Activated CD4-positive, alpha-beta T cell treated with anti-CD3 and anti-CD28 coated beads for 36 hours (primary cell): ENCODE measurements at regions not wholly inside any gene's neighbourhood (a gene's known extent, or its start where the extent isn't known, plus 50 kb on each side); places are given as distances from the start of the nearest gene placed in this dataset.

ENCODE experiments used
- ATAC-seq: fragments of 200-7000 bp; cut with Tn5 transposase; one replicate; pipeline ENCODE4 v1.10.0; 2021; ENCODE audit warnings: mild to moderate bottlenecking, moderate library complexity
- CTCF ChIA-PET: fragments of 350-600 bp; sonication (Branson Sonifier 250); formaldehyde crosslinking; loops from one replicate; lab custom pipeline; 2021; ENCODE audit warnings: antibody characterized with exemption; lab: Charles Lee
- POLR2A ChIA-PET: fragments of 350-600 bp; sonication (Branson Sonifier 250); formaldehyde crosslinking; loops from one replicate; lab custom pipeline; 2021; ENCODE audit warnings: antibody characterized with exemption, inconsistent platforms; lab: Charles Lee
- DNase-seq: peaks from one replicate; pipeline ENCODE4 v3.0.0-alpha.2; 2020
- H3K27ac Mint-ChIP-seq: one replicate; pipeline ENCODE4 v1.8.0; 2021; ENCODE audit warnings: mixed read lengths
- H3K27me3 Mint-ChIP-seq: one replicate; pipeline ENCODE4 v1.8.0; 2021; ENCODE audit warnings: mixed read lengths
- H3K36me3 Mint-ChIP-seq: one replicate; pipeline ENCODE4 v1.8.0; 2021; ENCODE audit warnings: low read depth, mixed read lengths
- H3K4me1 Mint-ChIP-seq: one replicate; pipeline ENCODE4 v1.8.0; 2021; ENCODE audit warnings: mixed read lengths
- H3K4me3 Mint-ChIP-seq: one replicate; pipeline ENCODE4 v1.8.0; 2021; ENCODE audit warnings: mild to moderate bottlenecking, moderate library complexity, mixed read lengths
- H3K9me3 Mint-ChIP-seq: one replicate; pipeline ENCODE4 v1.8.0; 2021; ENCODE audit warnings: low read depth, mixed read lengths
- intact Hi-C, 2 experiments: fragments of 100-400 bp; cut with DNase I in 1 of 2; cut with micrococcal nuclease in 1 of 2; formaldehyde crosslinking; loops; one replicate each; pipeline versions ENCODE4 v1.14.2 to v1.15.1; 2022 to 2024; cut with DNase I, micrococcal nuclease

DNA sequence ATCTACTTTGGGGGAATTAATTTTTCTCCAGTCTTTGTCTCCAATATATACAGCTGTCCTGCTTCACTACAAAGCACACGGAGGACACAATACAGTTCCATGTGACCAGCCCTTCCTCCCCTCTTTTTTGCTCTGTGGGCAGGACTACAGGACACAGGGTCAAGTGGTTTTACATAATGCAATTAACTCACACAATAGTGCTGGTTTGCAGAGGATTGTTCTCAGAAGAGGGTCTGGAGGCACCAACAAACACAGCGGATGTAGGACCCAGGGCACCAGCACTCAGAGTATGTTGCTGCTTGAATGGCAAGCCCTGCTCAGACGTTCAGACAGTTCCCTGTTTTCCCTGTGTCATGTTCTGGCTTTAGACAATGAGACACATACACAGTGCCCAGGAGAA lies 52.0 kb upstream of the NPTX2 start:
- H3K9me3 Mint-ChIP-seq = peaks cover 6% of the 10 kb centered on the region
- no peak overlapping the region for H3K27ac Mint-ChIP-seq
- no peaks in the 10 kb centered on the region for H3K4me1 Mint-ChIP-seq
- peaks cover 11% of the 10 kb centered on the region for H3K27me3 Mint-ChIP-seq
- POLR2A ChIA-PET = no interaction called here
- H3K36me3 Mint-ChIP-seq = no peaks in the 10 kb centered on the region
- no peak overlapping the region for H3K4me3 Mint-ChIP-seq
- intact Hi-C loops = no loop called here
- CTCF ChIA-PET = no interaction called here
- DNase-seq (no peak), ATAC-seq (no peak)

DNA sequence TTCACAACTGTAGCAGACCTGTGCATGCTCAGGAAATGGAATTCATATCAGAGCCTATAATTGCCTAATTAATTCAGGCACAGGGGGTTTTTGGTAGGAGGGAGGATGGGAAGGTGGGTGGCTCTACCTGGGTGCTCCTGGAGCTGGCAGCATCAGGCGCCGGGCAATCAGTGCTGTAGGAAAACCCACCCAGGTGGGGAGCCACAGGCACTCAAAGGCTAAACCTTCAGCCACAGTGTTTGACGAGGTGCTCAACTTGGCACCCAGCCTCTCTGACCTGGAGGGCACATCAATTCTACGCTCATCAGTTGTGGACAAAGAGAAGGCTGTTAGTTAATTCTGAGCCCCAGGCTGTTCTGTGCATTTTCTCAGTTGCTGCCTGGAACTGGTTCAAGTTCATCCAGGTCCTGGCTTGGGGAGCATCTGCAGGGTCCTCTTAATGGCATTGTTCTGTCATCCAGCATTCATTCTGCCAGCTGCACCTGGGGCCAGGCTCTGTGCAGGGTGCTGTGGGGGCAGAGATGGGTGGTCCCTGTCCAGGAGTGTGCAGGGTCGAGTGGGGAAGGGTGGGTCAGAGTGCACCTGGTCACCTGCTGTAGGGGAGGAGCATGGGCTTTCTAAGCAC lies 54.1 kb upstream of the NPTX2 start:
- intact Hi-C loops = no loop called here

DNA sequence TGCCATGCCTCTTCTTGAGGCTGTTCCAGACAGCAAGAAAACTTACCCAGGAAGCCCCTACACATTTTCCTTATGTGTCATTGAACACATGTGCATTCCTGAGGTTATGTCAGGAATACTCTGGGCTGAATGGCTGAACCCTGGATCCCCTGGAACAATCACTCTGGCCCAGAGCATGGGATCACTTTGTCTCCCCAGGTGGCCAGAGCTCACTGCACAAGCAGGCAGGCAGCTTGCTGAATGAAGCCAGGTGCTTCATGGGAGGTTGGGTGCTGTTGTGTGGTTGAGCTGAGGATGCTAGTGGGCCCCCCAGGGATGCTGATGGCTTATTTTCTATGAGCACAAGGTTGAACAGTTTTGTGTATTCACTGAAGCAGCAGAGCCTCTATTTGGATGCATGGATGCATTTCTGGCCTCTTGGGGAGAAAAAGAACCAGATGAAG lies 54.7 kb upstream of the NPTX2 start:
- Mint-ChIP-seq H3K9me3 (peaks cover 4% of the 10 kb centered on the region), H3K36me3 (no peaks in the 10 kb centered on the region), H3K27me3 (peaks cover 7% of the 10 kb centered on the region), H3K27ac (no peak overlapping the region), H3K4me3 (no peak overlapping the region), H3K4me1 (no peaks in the 10 kb centered on the region)
- ChIA-PET POLR2A (no interaction called here), CTCF (no interaction called here)
- DNase-seq (no peak), ATAC-seq (no peak)
- intact Hi-C loops = no loop called here

More for the DNA sequence above, 54.1 kb upstream of the NPTX2 start:
- DNase-seq (no peak), ATAC-seq (no peak)
- POLR2A ChIA-PET = no interaction called here
- Mint-ChIP-seq H3K27me3 (peaks cover 8% of the 10 kb centered on the region), H3K4me3 (no peak overlapping the region), H3K27ac (no peak overlapping the region), H3K36me3 (no peaks in the 10 kb centered on the region), H3K9me3 (peaks cover 4% of the 10 kb centered on the region), H3K4me1 (no peaks in the 10 kb centered on the region)
- CTCF ChIA-PET = no interaction called here

DNA sequence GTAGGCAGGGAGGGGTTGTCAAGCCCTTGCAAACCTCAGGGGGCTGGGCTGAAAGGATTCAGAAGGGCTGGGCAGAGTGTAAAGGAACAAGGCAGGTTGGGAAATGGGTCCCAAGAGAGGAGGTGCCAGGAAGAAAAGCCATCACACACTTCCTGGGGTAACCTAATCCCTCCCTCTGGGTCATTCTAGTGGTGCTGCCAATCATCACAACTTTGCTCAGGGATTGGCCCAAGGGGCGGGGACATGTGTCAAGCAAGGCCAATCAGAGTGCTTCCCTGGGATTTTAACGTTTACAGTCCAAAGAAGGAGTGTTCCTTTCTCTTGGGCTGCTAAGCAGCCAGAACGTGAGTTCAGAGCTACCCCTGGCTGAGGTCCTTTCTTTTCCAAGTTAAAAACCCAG lies 57.1 kb upstream of the NPTX2 start:
- Mint-ChIP-seq H3K27ac (no peak overlapping the region), H3K27me3 (peaks cover 7% of the 10 kb centered on the region), H3K9me3 (peaks cover 4% of the 10 kb centered on the region), H3K36me3 (no peaks in the 10 kb centered on the region), H3K4me3 (no peak overlapping the region), H3K4me1 (no peaks in the 10 kb centered on the region)
- CTCF ChIA-PET = no interaction called here
- ATAC-seq (no peak), DNase-seq (no peak)
- intact Hi-C loops = no loop called here
- POLR2A ChIA-PET = no interaction called here

DNA sequence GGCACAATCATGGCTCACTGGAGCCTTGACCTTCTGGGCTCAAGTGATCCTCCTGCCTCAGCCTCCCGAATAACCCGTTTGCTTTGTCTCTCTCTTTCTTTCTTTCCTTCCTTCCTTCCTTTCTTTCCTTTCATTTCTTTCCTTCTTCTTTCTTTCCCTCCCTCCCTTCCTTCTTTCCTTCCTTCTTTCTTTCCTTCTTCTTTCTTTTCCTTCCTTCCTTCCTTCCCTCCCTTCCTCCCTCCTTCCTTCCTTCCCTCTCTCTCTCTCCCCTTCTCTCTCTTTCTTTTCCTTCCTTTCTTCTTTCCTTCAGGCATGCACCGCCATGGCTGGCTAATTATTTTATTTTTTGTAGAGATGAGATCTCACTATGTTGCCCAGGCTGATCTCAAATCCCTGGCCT lies 57.9 kb upstream of the NPTX2 start:
- Mint-ChIP-seq H3K4me3 (no peak overlapping the region), H3K36me3 (no peaks in the 10 kb centered on the region), H3K9me3 (peaks cover 2% of the 10 kb centered on the region), H3K27ac (no peak overlapping the region), H3K4me1 (no peaks in the 10 kb centered on the region), H3K27me3 (peaks cover 4% of the 10 kb centered on the region)
- intact Hi-C loops = no loop called here
- DNase-seq (no peak), ATAC-seq (no peak)
- ChIA-PET CTCF (no interaction called here), POLR2A (no interaction called here)

DNA sequence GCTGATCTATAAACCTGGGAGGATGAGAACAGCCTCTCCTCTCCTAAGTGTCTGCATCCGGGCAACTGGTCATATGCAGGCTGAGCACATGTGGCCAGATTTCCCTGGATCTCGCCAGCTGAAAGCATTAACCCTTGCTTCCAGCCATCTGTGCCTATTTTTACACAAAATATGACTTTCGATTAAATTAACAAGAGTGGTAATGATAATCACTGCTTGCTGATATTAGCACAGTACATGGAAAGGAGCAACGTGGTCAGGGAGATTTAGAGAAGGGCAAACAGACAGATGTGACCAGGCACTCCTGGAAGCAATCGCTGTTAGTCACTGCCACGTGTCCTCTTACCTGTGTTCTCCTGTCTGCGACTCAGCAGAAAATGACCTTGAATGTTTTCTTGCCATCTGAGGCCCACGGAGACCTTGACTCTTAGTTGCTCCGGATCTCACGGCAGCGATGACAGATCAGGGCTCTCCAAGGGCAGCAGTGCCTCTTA lies 59.5 kb upstream of the NPTX2 start:
- H3K4me1 Mint-ChIP-seq = no peaks in the 10 kb centered on the region
- ChIA-PET POLR2A (no interaction called here), CTCF (no interaction called here)
- H3K27me3 Mint-ChIP-seq = no peaks in the 10 kb centered on the region
- H3K9me3 Mint-ChIP-seq = peaks cover 7% of the 10 kb centered on the region
- no peak for DNase-seq
- ATAC-seq = no peak
- H3K4me3 Mint-ChIP-seq = no peak overlapping the region
- no peak overlapping the region for H3K27ac Mint-ChIP-seq
- intact Hi-C loops = no loop called here
- H3K36me3 Mint-ChIP-seq = no peaks in the 10 kb centered on the region

DNA sequence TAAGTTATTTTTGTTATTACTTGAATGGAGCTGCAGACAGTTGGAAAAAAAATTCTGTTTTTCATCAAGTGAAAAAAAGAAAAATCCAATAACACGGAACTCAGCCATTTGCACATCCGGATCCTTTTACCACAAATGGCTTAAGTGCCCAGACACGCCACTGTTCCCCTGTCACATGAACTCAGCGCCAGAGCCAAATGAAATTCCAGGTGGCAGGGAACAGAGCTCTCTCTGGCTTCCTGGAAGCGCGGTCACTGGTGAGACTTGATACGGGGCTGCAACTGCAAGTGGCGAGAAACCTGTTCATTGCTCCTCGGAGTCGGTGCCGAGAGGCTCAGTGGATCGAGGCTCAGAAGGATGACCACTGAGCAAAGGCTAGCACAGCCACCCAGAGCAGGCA lies 60.8 kb upstream of the NPTX2 start:
- intact Hi-C loops = no loop called here
- H3K27ac Mint-ChIP-seq = no peak overlapping the region
- no peaks in the 10 kb centered on the region for H3K4me1 Mint-ChIP-seq
- H3K36me3 Mint-ChIP-seq = no peaks in the 10 kb centered on the region
- ChIA-PET POLR2A (no interaction called here), CTCF (no interaction called here)
- H3K4me3 Mint-ChIP-seq = no peak overlapping the region
- DNase-seq = no peak
- no peak for ATAC-seq
- H3K27me3 Mint-ChIP-seq = no peaks in the 10 kb centered on the region
- H3K9me3 Mint-ChIP-seq = peaks cover 16% of the 10 kb centered on the region

DNA sequence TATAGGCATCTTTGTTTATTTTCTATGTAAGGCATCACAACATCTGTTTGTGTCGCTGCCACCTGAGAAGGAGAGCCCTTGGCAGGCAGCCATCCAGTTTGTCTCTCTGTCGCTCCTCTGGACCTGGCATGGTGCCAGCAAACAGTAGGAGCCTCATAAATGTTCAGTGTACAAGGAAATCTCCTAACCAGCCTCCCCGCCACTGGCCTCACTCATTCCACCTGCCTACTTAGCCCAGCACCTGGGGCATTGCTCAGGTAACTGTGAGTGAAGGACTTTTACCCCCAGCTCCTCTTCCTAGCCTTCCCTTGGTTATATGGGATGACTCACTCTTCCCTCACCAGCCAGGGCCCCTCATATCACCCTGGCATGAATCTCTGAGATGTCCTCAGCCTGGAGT lies 61.7 kb upstream of the NPTX2 start:
- no peak overlapping the region for H3K4me3 Mint-ChIP-seq
- DNase-seq (no peak), ATAC-seq (no peak)
- no peaks in the 10 kb centered on the region for H3K27me3 Mint-ChIP-seq
- peaks cover 15% of the 10 kb centered on the region for H3K9me3 Mint-ChIP-seq
- POLR2A ChIA-PET = no interaction called here
- intact Hi-C loops = no loop called here
- no peaks in the 10 kb centered on the region for H3K36me3 Mint-ChIP-seq
- no peaks in the 10 kb centered on the region for H3K4me1 Mint-ChIP-seq
- no peak overlapping the region for H3K27ac Mint-ChIP-seq
- CTCF ChIA-PET = interaction anchor here (0.6 to 0.8 kb wide), 3 partner anchors 51 to 283 kb away, joined by 3 to 5 read pairs (median 4); no protein-coding TSS in a partner anchor

DNA sequence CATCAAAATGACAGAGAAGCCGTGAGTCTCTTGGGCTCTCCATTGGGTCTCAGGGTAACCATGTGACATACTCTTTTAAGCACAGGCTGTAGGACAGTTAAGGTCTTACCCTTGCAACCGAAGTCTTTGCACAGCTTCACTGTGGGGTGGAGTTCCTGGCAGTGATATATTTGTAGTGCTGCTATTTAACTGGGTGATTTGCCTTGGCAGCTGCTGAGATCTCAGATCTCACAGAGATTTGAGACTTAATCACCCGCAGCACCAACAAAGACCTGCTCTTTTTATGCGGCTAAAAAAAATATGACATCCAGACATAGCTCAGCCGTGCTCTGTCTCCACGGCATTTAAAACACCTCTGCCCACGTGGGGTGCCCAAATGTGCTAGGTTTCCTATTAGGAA lies 63.4 kb upstream of the NPTX2 start:
- Mint-ChIP-seq H3K4me1 (no peaks in the 10 kb centered on the region), H3K27ac (no peak overlapping the region), H3K4me3 (no peak overlapping the region), H3K9me3 (peaks cover 17% of the 10 kb centered on the region), H3K27me3 (peaks cover 3% of the 10 kb centered on the region), H3K36me3 (no peaks in the 10 kb centered on the region)
- intact Hi-C loops = no loop called here
- ChIA-PET CTCF (interaction anchor here (0.7 kb wide), 1 partner anchor 123 kb away, joined by 3 read pairs; no protein-coding TSS in a partner anchor), POLR2A (interaction anchor here (0.6 kb wide), 1 partner anchor 94 kb away, joined by 3 read pairs; no protein-coding TSS in a partner anchor)
- DNase-seq (no peak), ATAC-seq (no peak)

DNA sequence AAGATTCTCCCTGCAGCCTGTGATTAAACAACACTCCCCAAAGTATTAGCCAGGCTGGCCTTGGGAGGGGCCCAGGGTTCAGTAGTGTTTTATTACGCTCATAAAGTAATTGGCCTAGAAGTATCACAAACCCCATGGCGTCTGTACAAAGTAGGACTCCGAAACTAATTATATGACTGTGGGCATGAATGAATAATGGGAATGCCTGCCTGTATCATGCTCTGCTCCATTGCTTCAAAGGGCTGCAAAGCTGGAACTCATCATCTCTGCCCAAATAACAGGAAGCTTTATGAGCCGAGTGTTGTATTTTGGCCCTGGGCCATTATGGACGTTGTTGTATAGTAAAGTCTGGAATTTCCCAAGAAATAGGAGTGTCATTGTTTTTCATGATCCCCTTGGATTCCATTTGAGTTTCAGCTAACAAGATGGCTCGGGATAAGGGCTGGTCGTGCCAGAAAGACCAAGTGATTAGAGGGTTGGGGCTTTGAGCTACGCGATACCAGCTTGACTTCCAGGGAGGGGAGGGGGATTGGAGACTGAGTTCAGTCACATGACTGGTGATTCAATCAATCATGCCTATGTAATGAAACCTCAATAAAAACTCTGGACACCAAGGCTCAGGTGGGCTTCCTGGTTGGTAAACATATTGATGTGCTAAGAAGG lies 65.3 kb upstream of the NPTX2 start:
- Mint-ChIP-seq H3K4me1 (no peaks in the 10 kb centered on the region), H3K4me3 (no peak overlapping the region), H3K9me3 (peaks cover 17% of the 10 kb centered on the region), H3K36me3 (no peaks in the 10 kb centered on the region), H3K27ac (no peak overlapping the region), H3K27me3 (peaks cover 3% of the 10 kb centered on the region)
- POLR2A ChIA-PET = no interaction called here
- ATAC-seq (no peak), DNase-seq (no peak)
- CTCF ChIA-PET = no interaction called here
- intact Hi-C loops = no loop called here

DNA sequence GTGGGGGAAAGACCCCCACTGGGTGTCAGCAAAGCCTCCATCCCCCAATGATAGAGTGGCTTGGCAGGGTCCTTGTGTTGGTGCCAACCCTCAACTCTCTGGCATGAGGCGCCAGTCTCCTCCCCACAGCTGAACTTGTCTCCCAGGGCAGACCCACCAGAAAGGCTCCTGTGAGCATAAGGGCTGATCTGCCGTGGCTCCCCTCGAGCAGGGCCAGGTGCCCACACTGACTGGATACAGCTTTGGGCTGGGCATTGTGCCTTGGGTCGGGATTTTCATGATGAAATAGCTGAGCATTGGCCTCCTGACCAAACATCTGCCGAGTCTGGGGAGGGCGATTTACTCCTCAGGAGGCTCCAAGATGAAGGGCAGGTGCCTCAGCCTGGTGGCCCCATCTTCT lies 68.1 kb upstream of the NPTX2 start:
- CTCF ChIA-PET = no interaction called here
- DNase-seq (no peak), ATAC-seq (no peak)
- POLR2A ChIA-PET = no interaction called here
- no peak overlapping the region for H3K27ac Mint-ChIP-seq
- no peaks in the 10 kb centered on the region for H3K4me1 Mint-ChIP-seq
- H3K36me3 Mint-ChIP-seq = no peaks in the 10 kb centered on the region
- H3K4me3 Mint-ChIP-seq = no peak overlapping the region
- intact Hi-C loops = no loop called here
- peaks cover 17% of the 10 kb centered on the region for H3K9me3 Mint-ChIP-seq
- H3K27me3 Mint-ChIP-seq = peaks cover 3% of the 10 kb centered on the region

DNA sequence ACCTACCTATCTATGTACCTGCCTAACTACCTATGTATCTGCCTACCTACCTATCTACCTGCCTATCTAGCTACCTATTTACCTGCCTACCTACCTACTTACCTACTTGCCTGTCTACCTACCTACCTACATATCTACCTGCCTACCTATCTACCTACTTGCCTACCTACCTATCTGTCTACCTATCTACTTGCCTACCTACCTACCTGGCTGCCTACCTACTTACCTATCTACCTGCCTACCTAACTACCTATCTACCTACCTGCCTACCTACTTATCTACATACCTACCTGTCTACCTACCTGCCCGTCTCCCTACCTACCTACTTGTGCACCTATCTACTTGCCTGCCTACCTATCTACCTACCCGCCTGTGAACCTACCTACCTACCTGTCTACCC lies 68.7 kb upstream of the NPTX2 start:
- H3K27me3 Mint-ChIP-seq = peaks cover 3% of the 10 kb centered on the region
- no peak overlapping the region for H3K27ac Mint-ChIP-seq
- ATAC-seq (no peak), DNase-seq (no peak)
- no peak overlapping the region for H3K4me3 Mint-ChIP-seq
- H3K9me3 Mint-ChIP-seq = peaks cover 17% of the 10 kb centered on the region
- no peaks in the 10 kb centered on the region for H3K4me1 Mint-ChIP-seq
- H3K36me3 Mint-ChIP-seq = no peaks in the 10 kb centered on the region
- ChIA-PET CTCF (no interaction called here), POLR2A (no interaction called here)
- intact Hi-C loops = no loop called here
